RWPE2 (cell line): ENCODE measurements at regions not wholly inside any gene's neighbourhood (a gene's known extent, or its start where the extent isn't known, plus 50 kb on each side); places are given as distances from the start of the nearest gene placed in this dataset.

Source experiments
- ATAC-seq: fragments of 200-7000 bp; cut with Tn5 transposase; 3 replicates; pipeline ENCODE4 v1.9.1; 2021; ENCODE audit warnings: low read depth
- DNase-seq: peaks from one replicate; pipeline ENCODE4 v3.0.0-alpha.2; 2020; ENCODE audit warnings: low spot score
- H3K27ac ChIP-seq: fragments of 450-650 bp; 2 replicates; pipeline ENCODE4 v1.5.1; 2017; ENCODE audit warnings: mild to moderate bottlenecking; ENCODE audit not compliant: poor library complexity, severe bottlenecking
- H3K27me3 ChIP-seq: fragments of 250-450 bp; sonication (Bioruptor Pico); 2 replicates; pipeline ENCODE4 v1.5.1; 2021; ENCODE audit warnings: mild to moderate bottlenecking, moderate library complexity; ENCODE audit not compliant: insufficient read depth, poor library complexity, severe bottlenecking
- H3K36me3 ChIP-seq: fragments of 250-450 bp; sonication (Bioruptor Pico); 2 replicates; pipeline ENCODE4 v1.5.1; 2020; ENCODE audit warnings: low read depth, mild to moderate bottlenecking, moderate library complexity
- H3K4me1 ChIP-seq: fragments of 250-450 bp; sonication (Bioruptor Pico); 2 replicates; pipeline ENCODE4 v1.5.1; 2021; ENCODE audit warnings: mild to moderate bottlenecking, moderate library complexity; ENCODE audit not compliant: insufficient read depth, poor library complexity, severe bottlenecking
- H3K4me3 ChIP-seq: fragments of 250-450 bp; sonication (Bioruptor Pico); 2 replicates; pipeline ENCODE4 v1.5.1; 2021; ENCODE audit warnings: mild to moderate bottlenecking, moderate library complexity; ENCODE audit not compliant: severe bottlenecking
- H3K9me3 ChIP-seq: fragments of 250-450 bp; sonication (Bioruptor Pico); 2 replicates; pipeline ENCODE4 v1.5.1; 2021; ENCODE audit warnings: mild to moderate bottlenecking, moderate library complexity; ENCODE audit not compliant: severe bottlenecking
- TF ChIP-seq, protein P1 (sequence below): fragments of 450-650 bp; IDR thresholded peaks from one replicate; pipeline ENCODE4 v1.5.1; 2017; ENCODE audit warnings: mild to moderate bottlenecking, moderate library complexity; ENCODE audit not compliant: poor library complexity, severe bottlenecking

DNA sequence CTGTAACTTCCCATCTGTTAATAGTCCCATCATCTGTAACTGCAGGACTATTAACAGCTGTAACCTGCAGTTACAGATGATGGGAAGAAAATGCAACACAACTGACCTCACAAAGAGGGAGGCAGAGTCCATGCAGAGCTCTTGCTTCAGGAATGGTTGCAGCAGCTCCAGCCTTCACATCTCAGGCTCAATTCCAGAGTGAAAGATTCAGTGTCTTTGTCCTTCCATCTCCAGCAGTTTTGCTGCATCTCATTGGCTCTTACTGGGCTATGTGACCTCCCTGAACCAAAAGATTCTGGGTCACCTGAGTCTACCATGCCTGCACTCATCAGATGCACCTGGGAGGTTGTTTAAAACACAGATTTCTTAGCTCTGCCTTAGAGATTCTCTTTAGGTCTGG, 686.7 kb downstream of the MATN1 start:
- Histone ChIP-seq H3K4me1 (no peaks in the 10 kb centered on the region), H3K27me3 (no peaks in the 10 kb centered on the region), H3K36me3 (no peaks in the 10 kb centered on the region), H3K4me3 (no peak overlapping the region), H3K9me3 (no peaks in the 10 kb centered on the region), H3K27ac (no peak overlapping the region)
- no peak for DNase-seq
- no peak for ATAC-seq
- TF ChIP-seq, protein P1, sequence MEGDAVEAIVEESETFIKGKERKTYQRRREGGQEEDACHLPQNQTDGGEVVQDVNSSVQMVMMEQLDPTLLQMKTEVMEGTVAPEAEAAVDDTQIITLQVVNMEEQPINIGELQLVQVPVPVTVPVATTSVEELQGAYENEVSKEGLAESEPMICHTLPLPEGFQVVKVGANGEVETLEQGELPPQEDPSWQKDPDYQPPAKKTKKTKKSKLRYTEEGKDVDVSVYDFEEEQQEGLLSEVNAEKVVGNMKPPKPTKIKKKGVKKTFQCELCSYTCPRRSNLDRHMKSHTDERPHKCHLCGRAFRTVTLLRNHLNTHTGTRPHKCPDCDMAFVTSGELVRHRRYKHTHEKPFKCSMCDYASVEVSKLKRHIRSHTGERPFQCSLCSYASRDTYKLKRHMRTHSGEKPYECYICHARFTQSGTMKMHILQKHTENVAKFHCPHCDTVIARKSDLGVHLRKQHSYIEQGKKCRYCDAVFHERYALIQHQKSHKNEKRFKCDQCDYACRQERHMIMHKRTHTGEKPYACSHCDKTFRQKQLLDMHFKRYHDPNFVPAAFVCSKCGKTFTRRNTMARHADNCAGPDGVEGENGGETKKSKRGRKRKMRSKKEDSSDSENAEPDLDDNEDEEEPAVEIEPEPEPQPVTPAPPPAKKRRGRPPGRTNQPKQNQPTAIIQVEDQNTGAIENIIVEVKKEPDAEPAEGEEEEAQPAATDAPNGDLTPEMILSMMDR: no peak

DNA sequence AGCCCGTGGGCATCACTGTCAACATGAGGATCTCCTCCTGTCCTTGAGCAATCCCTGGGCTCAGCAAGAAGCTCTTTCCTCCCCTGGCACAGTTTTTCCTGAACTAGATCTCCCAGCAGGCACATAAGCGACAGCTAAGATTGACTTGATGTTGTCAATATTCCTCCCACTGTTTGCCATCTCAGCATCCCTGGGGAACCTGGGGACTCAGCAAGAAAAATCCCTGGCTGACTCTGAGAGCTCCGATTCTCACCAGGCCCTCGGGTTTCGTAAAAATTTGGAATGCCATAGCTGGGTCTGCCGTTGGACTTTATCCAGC, 687.2 kb downstream of the MATN1 start:
- Histone ChIP-seq H3K9me3 (no peaks in the 10 kb centered on the region), H3K27ac (no peak overlapping the region), H3K4me1 (no peaks in the 10 kb centered on the region), H3K36me3 (no peaks in the 10 kb centered on the region), H3K27me3 (no peaks in the 10 kb centered on the region), H3K4me3 (no peak overlapping the region)
- DNase-seq (no peak), ATAC-seq (no peak)
- TF ChIP-seq, protein P1: no peak

DNA sequence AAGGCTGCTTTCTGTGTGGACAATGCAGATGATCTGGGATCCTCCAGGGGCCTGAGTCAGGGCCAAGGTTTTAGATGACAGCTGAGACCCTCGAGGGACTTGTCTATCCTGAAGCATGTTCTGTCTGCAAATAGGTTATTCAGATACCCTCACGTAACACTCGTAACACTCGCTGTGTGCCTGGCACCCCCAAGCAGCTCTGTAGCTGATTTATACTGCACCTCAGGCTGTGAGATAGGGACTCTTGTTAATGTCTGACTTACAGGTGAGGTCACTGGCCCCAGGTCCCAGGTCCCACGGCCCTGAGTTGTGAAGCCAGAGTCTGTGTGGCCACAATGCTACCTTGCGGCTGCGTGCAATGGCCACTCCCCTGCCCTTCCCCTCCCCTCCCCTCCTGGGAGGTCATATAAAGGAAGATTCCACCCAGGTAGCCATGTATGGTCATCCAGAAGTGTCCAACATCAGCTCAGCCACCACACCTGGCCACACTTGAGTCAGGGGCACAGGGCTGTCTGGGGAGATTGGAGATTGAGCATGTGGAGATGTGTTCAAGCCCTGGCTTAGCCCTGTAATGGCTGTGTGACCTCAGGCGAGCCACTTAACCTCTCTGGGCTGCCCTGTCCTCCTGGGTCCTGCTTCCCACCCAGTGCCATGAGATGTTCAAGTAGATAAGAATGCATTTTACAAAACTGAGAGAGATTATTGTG, 687.7 kb downstream of the MATN1 start:
- no peaks in the 10 kb centered on the region for H3K27me3 ChIP-seq
- ATAC-seq (no peak), DNase-seq (no peak)
- H3K36me3 ChIP-seq: no peaks in the 10 kb centered on the region
- no peak overlapping the region for H3K27ac ChIP-seq
- no peaks in the 10 kb centered on the region for H3K4me1 ChIP-seq
- H3K9me3 ChIP-seq: no peaks in the 10 kb centered on the region
- TF ChIP-seq, protein P1: no peak
- no peak overlapping the region for H3K4me3 ChIP-seq

DNA sequence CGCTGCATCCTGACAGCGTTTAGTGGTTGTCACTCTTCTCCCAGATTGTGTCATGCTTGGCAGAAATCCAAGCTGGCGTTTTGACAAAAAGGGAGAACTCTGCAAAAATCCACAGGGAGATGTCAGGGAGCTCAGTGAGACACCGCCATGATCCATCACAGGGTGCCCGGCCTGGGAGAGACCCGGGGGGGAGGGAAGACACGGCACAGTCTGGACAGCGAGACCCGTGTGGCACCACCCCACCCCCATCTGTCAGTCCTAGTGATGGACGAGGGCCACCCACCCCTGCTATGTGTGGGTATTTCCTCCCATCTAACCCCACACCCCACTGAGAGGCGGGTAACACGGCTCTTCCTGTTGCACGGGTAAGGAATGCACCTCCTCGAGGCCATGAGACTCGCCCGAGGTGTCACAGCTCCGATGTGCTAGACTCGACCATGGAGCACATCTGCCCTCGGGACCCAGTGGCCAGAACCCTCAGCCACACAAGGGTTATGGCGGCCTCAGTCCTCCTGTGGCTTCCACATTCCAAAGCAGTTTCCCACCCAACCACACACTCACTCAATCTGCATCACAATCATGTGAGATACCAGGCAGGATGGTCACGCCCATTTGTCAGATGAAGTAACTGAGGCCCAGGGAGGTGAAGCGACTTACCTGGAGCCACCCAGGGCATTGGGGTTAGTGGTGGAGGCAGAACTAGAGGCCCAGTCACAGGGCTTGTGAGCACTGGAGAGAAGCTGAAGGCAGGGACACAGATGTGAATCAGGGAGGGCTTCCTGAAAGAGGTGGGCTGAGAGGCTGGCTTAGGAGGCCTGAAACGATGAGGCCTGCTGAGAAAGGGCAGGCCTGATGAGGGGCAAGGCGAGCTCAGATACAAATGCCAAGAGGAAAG, 688.5 kb downstream of the MATN1 start:
- Histone ChIP-seq H3K27ac (no peak overlapping the region), H3K27me3 (no peaks in the 10 kb centered on the region), H3K4me3 (no peak overlapping the region), H3K4me1 (no peaks in the 10 kb centered on the region), H3K36me3 (no peaks in the 10 kb centered on the region), H3K9me3 (no peaks in the 10 kb centered on the region)
- DNase-seq (no peak), ATAC-seq (no peak; the same call in 2 of the 3 replicates)
- TF ChIP-seq, protein P1: no peak

DNA sequence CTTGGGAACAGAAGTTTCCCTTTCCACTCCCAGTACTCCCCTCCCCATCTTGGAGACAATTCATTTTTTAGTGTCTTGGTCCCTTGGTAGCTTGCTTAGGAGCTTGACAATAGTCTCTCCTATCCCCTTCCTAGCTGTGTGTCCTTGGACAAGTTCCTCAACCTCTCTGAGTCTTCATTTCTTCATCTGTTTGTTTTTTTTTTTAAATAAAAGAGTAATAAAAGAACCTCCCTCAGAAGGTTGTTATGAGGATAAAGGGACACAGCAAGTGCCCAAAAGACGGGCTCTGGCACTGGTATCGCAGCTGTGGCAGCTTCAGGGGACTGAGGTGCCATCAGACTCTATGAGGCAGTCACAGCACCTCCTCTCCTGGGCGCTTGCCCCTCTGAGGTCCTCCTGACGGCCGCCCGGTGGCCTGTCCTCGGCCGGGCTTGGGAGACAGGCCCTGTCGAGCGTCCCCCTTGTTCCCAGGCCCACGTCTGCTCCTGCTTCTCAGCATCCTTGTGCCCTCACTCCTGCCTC, 689.2 kb downstream of the MATN1 start:
- no peaks in the 10 kb centered on the region for H3K4me1 ChIP-seq
- no peaks in the 10 kb centered on the region for H3K36me3 ChIP-seq
- H3K27me3 ChIP-seq: no peaks in the 10 kb centered on the region
- no peaks in the 10 kb centered on the region for H3K9me3 ChIP-seq
- DNase-seq (no peak), ATAC-seq (no peak)
- no peak overlapping the region for H3K27ac ChIP-seq
- TF ChIP-seq, protein P1: no peak
- no peak overlapping the region for H3K4me3 ChIP-seq
